Karpas-422 (cell line): ENCODE measurements at regions not wholly inside any gene's neighbourhood (a gene's known extent, or its start where the extent isn't known, plus 50 kb on each side); places are given as distances from the start of the nearest gene placed in this dataset.

Experiments used
- DNase-seq: peaks from one replicate; pipeline ENCODE4 v3.0.0-alpha.2; 2015
- H2AFZ ChIP-seq: fragments of 200-600 bp; sonication (generic); 2 replicates; pipeline ENCODE4 v1.6.1; 2014; ENCODE audit warnings: antibody characterized with exemption, low read length, mixed read lengths
- H3K27ac ChIP-seq: fragments of 200-600 bp; sonication (generic); 2 replicates; pipeline ENCODE4 v1.5.1; 2014; ENCODE audit warnings: mild to moderate bottlenecking, low read length, moderate library complexity
- H3K27me3 ChIP-seq: fragments of 200-600 bp; sonication (generic); 2 replicates; pipeline ENCODE4 v1.6.1; 2014; ENCODE audit warnings: low read length, mixed read lengths
- H3K36me3 ChIP-seq: fragments of 200-600 bp; sonication (generic); 2 replicates; pipeline ENCODE4 v1.6.1; 2014; ENCODE audit warnings: low read length, mixed read lengths; ENCODE audit not compliant: insufficient read depth
- H3K4me1 ChIP-seq: fragments of 200-600 bp; sonication (generic); 2 replicates; pipeline ENCODE4 v1.6.1; 2014; ENCODE audit warnings: mild to moderate bottlenecking, low read length, mixed read lengths
- H3K4me2 ChIP-seq: fragments of 200-600 bp; sonication (generic); 2 replicates; pipeline ENCODE4 v1.6.1; 2014; ENCODE audit warnings: low read length, low read depth, mild to moderate bottlenecking; ENCODE audit not compliant: poor library complexity, severe bottlenecking
- H3K4me3 ChIP-seq: fragments of 200-600 bp; sonication (generic); 2 replicates; pipeline ENCODE4 v1.5.1; 2014; ENCODE audit warnings: mild to moderate bottlenecking, antibody characterized with exemption, low read length, mixed read lengths
- H3K79me2 ChIP-seq: fragments of 200-600 bp; sonication (generic); 2 replicates; pipeline ENCODE4 v1.6.1; 2014; ENCODE audit warnings: mild to moderate bottlenecking, low read length, mixed read lengths
- H3K9ac ChIP-seq: fragments of 200-600 bp; sonication (generic); 2 replicates; pipeline ENCODE4 v1.6.0; 2014; ENCODE audit warnings: low read length
- H3K9me2 ChIP-seq: fragments of 200-600 bp; sonication (generic), shearing (Covaris generic); replicated peaks from 2 replicates; pipeline ENCODE4 v1.6.0; 2014; ENCODE audit warnings: mild to moderate bottlenecking, low read length, moderate library complexity; ENCODE audit not compliant: insufficient read depth
- H3K9me3 ChIP-seq: fragments of 300-700, 200-600 bp; sonication (generic); 2 replicates; pipeline ENCODE4 v1.6.1; 2014; ENCODE audit warnings: low read length, mixed read lengths
- H4K20me1 ChIP-seq: fragments of 200-600 bp; sonication (generic); 2 replicates; pipeline ENCODE4 v1.6.1; 2014; ENCODE audit warnings: mild to moderate bottlenecking, antibody characterized with exemption, low read length, low read depth; ENCODE audit not compliant: insufficient read depth

GRCh38 chr10:59561477-59562121 lies 148.1 kb downstream of the SLC16A9 start:
- no peaks in the 10 kb centered on the region for H3K4me1 ChIP-seq
- no peak overlapping the region for H2AFZ ChIP-seq
- no peaks in the 10 kb centered on the region for H3K36me3 ChIP-seq
- no peak overlapping the region for H3K4me3 ChIP-seq
- DNase-seq, result no peak
- H3K4me2 ChIP-seq, result no peak overlapping the region
- H3K9me3 ChIP-seq, result no peaks in the 10 kb centered on the region
- H4K20me1 ChIP-seq, result no peaks in the 10 kb centered on the region
- no peak overlapping the region for H3K27ac ChIP-seq
- no peaks in the 10 kb centered on the region for H3K27me3 ChIP-seq
- H3K9ac ChIP-seq, result no peak overlapping the region
- H3K79me2 ChIP-seq, result no peaks in the 10 kb centered on the region
- H3K9me2 ChIP-seq, result no peaks in the 10 kb centered on the region

- no peak overlapping the region for H2AFZ ChIP-seq
- no peaks in the 10 kb centered on the region for H3K27me3 ChIP-seq
- no peaks in the 10 kb centered on the region for H3K9me2 ChIP-seq
- DNase-seq, result no peak
- H4K20me1 ChIP-seq, result no peaks in the 10 kb centered on the region
- no peak overlapping the region for H3K4me3 ChIP-seq
- no peaks in the 10 kb centered on the region for H3K4me1 ChIP-seq
- H3K4me2 ChIP-seq, result no peak overlapping the region
- no peak overlapping the region for H3K27ac ChIP-seq
- H3K36me3 ChIP-seq, result no peaks in the 10 kb centered on the region
- no peaks in the 10 kb centered on the region for H3K9me3 ChIP-seq
- H3K9ac ChIP-seq, result no peak overlapping the region
- H3K79me2 ChIP-seq, result no peaks in the 10 kb centered on the region
Measured at GRCh38 chr10:59560990-59561389, 148.7 kb downstream of the SLC16A9 start.

DNA sequence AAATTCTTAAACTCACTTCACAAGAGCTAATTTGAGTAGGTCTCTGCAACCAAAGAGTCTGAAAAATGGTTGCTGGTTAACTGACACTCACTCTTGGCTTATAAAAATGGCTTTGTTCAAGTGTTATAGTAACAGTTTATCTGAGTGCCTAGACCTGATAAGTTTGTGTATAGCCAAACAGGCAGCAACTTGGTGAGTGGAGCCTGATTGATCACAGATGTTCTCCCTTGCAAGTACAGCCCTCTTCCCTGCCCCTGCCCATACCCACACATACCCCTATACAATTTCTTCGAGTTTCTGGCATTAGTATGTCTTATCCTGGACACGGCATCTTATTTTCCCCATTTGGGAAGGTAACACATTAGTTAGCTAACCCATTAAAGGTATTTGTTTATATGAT lies 149.5 kb downstream of the SLC16A9 start:
- Histone ChIP-seq H3K9ac (no peak overlapping the region), H3K9me3 (no peaks in the 10 kb centered on the region), H3K4me2 (no peak overlapping the region), H3K79me2 (no peaks in the 10 kb centered on the region), H2AFZ (no peak overlapping the region), H3K9me2 (no peaks in the 10 kb centered on the region), H3K4me1 (no peaks in the 10 kb centered on the region), H4K20me1 (no peaks in the 10 kb centered on the region), H3K27ac (no peak overlapping the region), H3K27me3 (no peaks in the 10 kb centered on the region), H3K4me3 (no peak overlapping the region), H3K36me3 (no peaks in the 10 kb centered on the region)
- no peak for DNase-seq

DNA sequence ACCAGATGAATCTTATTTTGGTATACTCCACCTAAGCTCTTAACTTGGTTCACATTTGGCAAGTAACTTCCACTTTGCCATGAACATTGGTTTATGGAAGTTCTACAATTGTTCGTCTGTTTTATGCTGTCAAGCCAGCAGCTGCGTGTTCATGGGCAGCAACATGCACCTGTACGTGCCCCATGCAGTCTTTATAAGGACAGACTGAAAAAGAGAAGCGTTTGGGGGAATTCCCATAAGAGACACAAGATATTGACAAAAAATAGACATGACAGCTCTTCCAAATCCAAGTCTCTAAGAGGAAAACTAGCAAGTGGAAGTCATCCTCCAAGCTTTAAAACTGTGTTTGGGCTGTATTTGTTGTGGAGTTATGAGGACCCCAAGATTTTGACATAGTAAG lies 151.6 kb downstream of the SLC16A9 start:
- no peaks in the 10 kb centered on the region for H3K9me2 ChIP-seq
- H3K27me3 ChIP-seq, result no peaks in the 10 kb centered on the region
- no peak overlapping the region for H3K4me2 ChIP-seq
- no peaks in the 10 kb centered on the region for H3K36me3 ChIP-seq
- no peak overlapping the region for H2AFZ ChIP-seq
- H3K9me3 ChIP-seq, result no peaks in the 10 kb centered on the region
- H3K9ac ChIP-seq, result no peak overlapping the region
- no peaks in the 10 kb centered on the region for H3K4me1 ChIP-seq
- no peak for DNase-seq
- no peak overlapping the region for H3K27ac ChIP-seq
- H3K4me3 ChIP-seq, result no peak overlapping the region
- H4K20me1 ChIP-seq, result no peaks in the 10 kb centered on the region
- no peaks in the 10 kb centered on the region for H3K79me2 ChIP-seq

GRCh38 chr10:59557642-59558041 lies 152.0 kb downstream of the SLC16A9 start:
- DNase-seq, result no peak
- no peaks in the 10 kb centered on the region for H3K9me2 ChIP-seq
- H3K27ac ChIP-seq, result no peak overlapping the region
- no peak overlapping the region for H3K4me2 ChIP-seq
- no peaks in the 10 kb centered on the region for H3K36me3 ChIP-seq
- no peaks in the 10 kb centered on the region for H4K20me1 ChIP-seq
- H3K79me2 ChIP-seq, result no peaks in the 10 kb centered on the region
- H3K4me3 ChIP-seq, result no peak overlapping the region
- no peak overlapping the region for H2AFZ ChIP-seq
- H3K4me1 ChIP-seq, result no peaks in the 10 kb centered on the region
- no peaks in the 10 kb centered on the region for H3K27me3 ChIP-seq
- no peak overlapping the region for H3K9ac ChIP-seq
- H3K9me3 ChIP-seq, result no peaks in the 10 kb centered on the region

DNA sequence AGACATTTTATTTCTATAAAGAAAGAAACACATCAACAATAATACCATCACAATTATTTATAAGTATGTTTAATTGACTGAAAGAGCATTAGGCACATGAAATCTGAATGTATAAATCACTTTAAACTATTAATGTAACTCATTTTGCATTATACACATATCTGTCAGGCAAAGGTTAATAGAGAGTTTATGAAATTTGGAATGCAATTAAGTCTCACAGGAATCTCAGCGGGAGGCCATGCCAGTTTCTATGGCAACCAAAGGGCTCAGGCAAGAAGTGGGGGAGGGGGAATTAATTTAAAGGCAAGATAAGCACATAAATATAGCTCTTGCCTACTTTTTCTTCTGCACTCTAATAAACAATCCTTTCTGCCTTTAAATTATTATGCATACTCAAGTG lies 152.6 kb downstream of the SLC16A9 start:
- no peak overlapping the region for H2AFZ ChIP-seq
- H3K79me2 ChIP-seq, result no peaks in the 10 kb centered on the region
- no peak for DNase-seq
- H3K4me2 ChIP-seq, result no peak overlapping the region
- no peaks in the 10 kb centered on the region for H3K9me2 ChIP-seq
- H3K4me3 ChIP-seq, result no peak overlapping the region
- H3K27ac ChIP-seq, result no peak overlapping the region
- no peaks in the 10 kb centered on the region for H3K27me3 ChIP-seq
- H3K36me3 ChIP-seq, result no peaks in the 10 kb centered on the region
- H3K9me3 ChIP-seq, result no peaks in the 10 kb centered on the region
- no peak overlapping the region for H3K9ac ChIP-seq
- no peaks in the 10 kb centered on the region for H4K20me1 ChIP-seq
- no peaks in the 10 kb centered on the region for H3K4me1 ChIP-seq

GRCh38 chr10:59553162-59553900 lies 156.3 kb downstream of the SLC16A9 start:
- Histone ChIP-seq H3K4me3 (no peak overlapping the region), H3K9ac (no peak overlapping the region), H3K36me3 (no peaks in the 10 kb centered on the region), H3K79me2 (no peaks in the 10 kb centered on the region), H3K4me1 (no peaks in the 10 kb centered on the region), H3K9me3 (no peaks in the 10 kb centered on the region), H2AFZ (no peak overlapping the region), H3K27me3 (no peaks in the 10 kb centered on the region), H3K4me2 (no peak overlapping the region), H3K9me2 (no peaks in the 10 kb centered on the region), H3K27ac (no peak overlapping the region), H4K20me1 (no peaks in the 10 kb centered on the region)
- no peak for DNase-seq

DNA sequence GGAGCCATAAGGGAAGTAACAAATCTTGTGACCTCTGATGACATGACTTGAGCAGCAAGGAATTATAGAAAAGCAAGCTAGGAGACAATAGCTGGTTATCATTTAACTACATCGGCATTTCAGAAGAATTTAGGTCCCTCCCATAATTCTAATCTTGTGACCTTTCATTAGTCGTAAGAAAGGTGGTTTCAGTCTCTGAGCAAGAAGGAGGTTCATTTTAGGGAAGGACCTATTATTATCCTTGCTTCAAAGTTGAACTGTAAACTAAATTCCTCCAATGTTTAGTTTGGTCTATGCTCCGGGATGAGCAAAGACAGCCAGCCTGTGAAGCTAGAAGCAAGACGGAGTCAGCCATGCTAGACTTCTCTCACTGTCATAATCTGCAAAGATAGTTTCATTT lies 159.6 kb downstream of the SLC16A9 start:
- Histone ChIP-seq H3K9me2 (no peaks in the 10 kb centered on the region), H3K9ac (no peak overlapping the region), H3K27me3 (no peaks in the 10 kb centered on the region), H3K4me3 (no peak overlapping the region), H3K27ac (no peak overlapping the region), H3K79me2 (no peaks in the 10 kb centered on the region), H3K4me1 (no peaks in the 10 kb centered on the region), H3K9me3 (no peaks in the 10 kb centered on the region), H3K36me3 (no peaks in the 10 kb centered on the region), H3K4me2 (no peak overlapping the region), H2AFZ (no peak overlapping the region), H4K20me1 (no peaks in the 10 kb centered on the region)
- no peak for DNase-seq
